ENCODE measurements at regions not wholly inside any gene's neighbourhood (a gene's known extent, or its start where the extent isn't known, plus 50 kb on each side); places are given as distances from the start of the nearest gene placed in this dataset.

DNA sequence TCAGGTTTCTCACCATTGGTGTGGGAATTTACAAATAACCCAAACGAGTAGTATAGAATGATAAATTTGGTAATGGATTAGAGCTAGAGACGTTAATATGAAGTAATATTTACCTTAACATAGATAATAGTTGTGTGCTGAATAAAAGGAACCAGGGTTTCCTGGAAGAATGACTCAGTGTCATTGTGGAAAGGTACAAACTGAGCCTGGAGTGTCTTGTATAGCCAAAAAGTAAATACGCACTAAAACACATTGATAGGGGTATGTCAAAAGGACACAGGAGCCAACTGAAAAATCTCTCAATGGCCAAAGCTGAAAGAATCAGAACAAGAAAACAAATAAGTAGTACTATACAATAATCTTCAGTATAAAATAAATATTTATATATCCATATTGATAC, 363.5 kb downstream of the SLCO4C1 start:
- DNase-seq (ENCODE audit: low spot score) = no peak

- peak; percentile 8 for DNase-seq (ENCODE audit: low spot score)
Measured at GRCh38 chr5:101929628-101930027, 366.5 kb downstream of the SLCO4C1 start.

DNA sequence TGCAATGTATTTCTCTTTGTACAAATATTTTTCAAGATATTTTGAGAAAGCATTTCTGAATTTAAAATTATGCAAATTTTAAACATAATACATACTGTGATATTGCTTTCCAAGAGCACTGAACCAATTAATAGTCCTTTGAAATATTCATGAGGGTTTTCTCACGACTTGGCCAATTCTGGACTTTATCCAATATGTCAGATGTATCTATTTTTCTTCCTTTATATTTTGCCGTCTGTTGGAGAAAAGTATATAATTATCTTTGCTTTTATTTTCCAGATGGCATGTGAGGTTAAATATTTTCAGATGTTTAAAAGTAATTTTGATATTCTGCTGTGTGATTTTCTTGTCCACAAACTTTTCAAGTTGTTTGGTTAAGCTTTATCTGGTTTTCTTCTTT, 378.9 kb downstream of the SLCO4C1 start:
- DNase-seq (ENCODE audit: low spot score) = no peak

DNA sequence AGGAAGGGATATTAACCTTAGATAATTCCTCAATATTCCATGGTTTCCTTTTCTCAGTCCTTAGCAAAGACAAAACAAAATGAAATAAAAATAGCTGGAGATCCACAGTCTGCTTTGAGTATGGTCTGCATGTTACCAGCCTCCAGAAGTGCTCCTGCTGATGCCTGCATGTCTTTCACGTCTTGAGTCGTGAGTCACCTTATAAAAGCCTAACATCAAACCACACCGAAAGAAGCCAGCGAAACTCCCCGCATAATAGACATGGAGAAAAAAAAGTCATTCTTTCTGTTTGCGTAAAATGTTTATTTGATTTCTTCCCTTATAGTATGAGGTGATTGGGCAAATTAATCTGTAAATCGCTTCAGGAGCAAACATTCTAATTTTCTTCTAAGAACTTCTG, 380.5 kb downstream of the SLCO4C1 start:
- DNase-seq (ENCODE audit: low spot score) = peak; percentile 71

GRCh38 chr5:101904736-101905135, 391.3 kb downstream of the SLCO4C1 start:
- no peak for DNase-seq (ENCODE audit: low spot score)

DNA sequence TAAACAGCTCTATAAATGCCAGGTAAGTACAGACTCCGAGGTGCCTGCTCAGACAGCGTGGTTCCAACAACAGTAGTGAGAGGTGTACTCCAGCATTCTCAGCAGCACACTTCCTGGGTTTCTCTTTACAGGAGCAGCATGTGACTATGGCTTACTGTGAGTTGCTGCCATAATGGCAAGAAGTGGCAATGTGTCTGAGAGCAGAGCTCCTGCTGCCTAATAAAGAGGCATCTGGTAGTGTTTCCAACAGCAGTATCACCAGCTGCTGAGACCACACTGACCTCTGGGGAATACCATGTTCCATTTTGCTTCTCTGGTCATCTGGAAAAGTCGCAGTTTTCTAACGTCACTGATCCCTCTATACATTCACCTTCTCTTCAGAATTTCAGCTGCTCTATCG, 398.2 kb downstream of the SLCO4C1 start:
- peak; percentile 20 for DNase-seq (ENCODE audit: low spot score)

GRCh38 chr5:101894985-101895384, 401.1 kb downstream of the SLCO4C1 start:
- DNase-seq (ENCODE audit: low spot score) = no peak

DNA sequence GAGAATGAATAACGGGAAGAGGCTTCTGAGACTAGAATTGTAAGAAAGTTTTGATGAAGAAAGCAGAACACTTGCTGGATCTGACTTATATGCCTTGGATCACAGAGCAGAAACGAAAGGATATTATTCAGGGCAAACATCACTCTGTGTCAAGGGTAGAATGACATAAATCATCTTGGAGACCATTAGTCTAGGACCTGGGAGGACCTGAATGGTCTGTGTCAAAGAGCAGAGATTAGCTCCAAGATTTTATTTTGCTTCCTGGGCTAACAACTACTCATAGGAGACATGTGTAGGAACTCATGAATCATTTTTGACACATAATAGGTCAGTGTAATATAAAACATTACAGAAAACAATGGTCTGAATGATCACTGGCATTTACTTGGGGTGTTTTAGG, 417.9 kb downstream of the SLCO4C1 start:
- DNase-seq (ENCODE audit: low spot score) = no peak

GRCh38 chr5:101877451-101877850, 418.6 kb downstream of the SLCO4C1 start:
- DNase-seq (ENCODE audit: low spot score) = no peak

DNA sequence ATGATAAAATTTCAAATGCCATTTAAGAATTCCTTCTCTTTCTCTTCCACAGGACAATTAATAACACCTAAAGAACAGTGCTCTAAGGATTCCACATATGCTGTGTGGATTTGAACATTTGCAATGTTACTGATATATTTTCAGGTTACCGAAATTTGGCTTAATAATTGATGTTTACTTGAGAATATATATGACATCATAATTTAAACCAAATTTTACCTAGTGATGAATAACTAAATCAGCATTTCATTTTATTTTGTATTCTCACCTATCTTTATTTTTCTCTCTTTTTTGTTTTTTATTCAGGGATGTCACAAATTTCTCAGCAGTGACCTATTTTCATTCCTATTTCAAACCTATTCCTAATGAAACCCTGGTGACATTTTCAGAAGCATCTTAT, 429.6 kb downstream of the SLCO4C1 start:
- DNase-seq (ENCODE audit: low spot score) = no peak

DNA sequence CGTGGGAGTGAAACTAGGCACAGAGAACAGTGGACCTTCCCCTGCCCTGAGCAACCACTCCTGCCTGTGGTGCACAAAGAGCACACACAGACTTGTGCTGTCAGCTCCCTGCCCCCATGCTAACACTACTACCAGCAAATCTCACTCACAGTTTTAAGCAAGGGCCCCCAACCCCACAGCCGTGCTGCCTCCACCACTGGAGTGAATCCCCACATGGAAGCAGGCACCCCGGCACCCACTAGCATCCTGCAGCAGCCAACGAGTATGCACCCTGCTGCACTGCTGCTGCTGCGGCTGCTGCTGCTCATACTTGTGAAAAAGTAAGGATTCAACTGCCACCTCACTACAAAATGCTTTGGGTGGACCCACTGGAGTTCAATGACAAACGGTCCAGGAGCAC, 435.5 kb downstream of the SLCO4C1 start:
- no peak for DNase-seq (ENCODE audit: low spot score)

DNA sequence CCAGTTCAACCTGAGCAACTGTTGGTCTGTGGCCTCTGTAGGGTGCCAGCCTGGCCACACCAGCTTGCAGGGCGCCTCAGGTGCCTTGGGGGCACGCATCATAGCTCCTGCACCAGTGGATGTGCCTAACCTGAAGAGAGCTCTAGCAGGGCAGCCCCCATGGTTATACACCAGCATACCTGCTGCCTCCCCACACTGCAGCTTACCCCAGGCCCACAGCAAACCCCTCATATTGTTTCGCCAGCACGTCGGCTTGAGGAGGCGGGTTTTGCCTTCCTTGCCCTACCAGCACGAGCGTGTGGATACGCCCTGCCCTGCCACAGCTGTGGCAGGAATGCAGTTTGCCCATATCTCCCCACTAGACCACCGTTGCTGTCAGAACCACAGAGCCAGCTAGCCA, 435.9 kb downstream of the SLCO4C1 start:
- no peak for DNase-seq (ENCODE audit: low spot score)

GRCh38 chr5:101846496-101846895, 449.6 kb downstream of the SLCO4C1 start:
- DNase-seq (ENCODE audit: low spot score) = no peak

DNA sequence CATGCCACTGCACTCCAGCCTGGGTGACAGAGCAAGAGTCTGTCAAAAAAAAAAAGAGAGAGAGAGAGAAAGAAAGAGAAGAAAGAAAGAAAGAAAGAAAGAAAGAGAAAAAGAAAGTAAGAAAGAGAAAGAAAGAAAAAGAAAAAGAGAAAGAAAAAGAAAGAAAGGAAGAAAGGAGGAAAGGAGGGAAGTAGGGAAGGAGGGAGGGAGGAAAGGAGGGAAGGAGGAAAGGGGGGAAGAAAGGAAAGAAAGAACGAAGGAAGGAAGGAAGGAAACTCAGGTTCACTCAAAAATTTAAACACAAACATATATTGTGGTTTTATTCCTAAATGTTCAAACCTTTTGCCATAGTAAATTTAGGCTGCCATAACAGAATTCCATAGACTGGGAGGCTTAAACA, 453.0 kb downstream of the SLCO4C1 start:
- DNase-seq (ENCODE audit: low spot score) = no peak

DNA sequence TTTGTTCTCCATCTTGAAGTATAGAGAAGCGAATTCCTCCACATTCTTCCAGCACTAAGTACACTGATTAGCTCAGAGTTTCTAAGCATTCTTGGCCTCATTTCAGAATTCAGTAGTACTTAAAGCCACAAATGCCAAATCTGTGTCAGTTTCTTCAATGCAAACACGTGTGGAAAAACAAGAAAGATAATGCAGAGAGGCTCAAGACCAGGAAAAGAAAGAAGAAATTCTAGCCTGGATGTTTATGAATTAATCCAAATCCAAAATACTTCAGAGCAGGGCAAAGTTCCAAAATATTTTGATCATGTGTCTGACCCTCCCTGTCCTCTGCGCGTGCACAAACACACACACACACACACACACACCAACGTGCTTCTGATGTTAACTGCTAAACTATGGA, 457.6 kb downstream of the SLCO4C1 start:
- peak; percentile 43 for DNase-seq (ENCODE audit: low spot score)

DNA sequence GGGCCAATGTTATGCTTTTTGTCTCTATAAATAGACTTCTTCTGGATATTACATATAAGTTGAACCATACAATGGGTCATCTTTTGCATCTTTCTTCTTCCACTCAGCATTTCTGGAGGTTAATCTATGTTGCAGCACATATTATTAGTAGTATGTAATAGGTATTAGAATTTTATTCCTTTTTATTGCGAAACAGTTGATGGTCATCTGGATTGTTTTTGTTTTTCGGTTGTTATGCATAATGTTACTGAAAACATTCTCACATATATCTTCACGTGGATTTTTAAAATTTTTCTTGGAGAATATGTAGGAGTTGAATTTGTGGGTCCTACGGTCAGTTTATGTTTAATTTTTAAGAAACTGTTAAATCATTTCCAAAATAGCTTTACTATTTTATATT, 466.8 kb downstream of the SLCO4C1 start:
- no peak for DNase-seq (ENCODE audit: low spot score)

DNA sequence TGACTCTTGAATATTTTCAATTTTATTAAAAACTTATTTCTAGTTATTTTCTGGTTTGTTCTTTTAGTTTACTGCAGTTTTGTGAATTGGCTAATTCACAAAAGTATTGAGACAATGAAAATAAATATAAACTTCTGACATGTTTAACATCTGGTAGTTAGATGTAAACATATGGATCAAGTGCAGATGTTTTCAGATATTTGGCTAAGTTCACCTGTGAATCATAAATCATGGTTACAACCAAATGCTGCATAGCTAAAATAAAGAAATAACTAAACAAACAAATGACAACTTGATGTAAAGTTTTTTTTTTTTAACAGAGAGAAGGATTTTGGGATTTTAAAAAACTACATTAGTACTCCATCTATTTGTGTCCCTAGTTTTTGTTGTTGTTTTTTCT, 484.6 kb downstream of the SLCO4C1 start:
- no peak for DNase-seq (ENCODE audit: low spot score)

- DNase-seq (ENCODE audit: low spot score) = no peak
Measured at GRCh38 chr5:101806410-101806809, 489.7 kb downstream of the SLCO4C1 start.

- no peak for DNase-seq (ENCODE audit: low spot score)
Measured at GRCh38 chr5:101796427-101796826, 499.7 kb downstream of the SLCO4C1 start.

DNA sequence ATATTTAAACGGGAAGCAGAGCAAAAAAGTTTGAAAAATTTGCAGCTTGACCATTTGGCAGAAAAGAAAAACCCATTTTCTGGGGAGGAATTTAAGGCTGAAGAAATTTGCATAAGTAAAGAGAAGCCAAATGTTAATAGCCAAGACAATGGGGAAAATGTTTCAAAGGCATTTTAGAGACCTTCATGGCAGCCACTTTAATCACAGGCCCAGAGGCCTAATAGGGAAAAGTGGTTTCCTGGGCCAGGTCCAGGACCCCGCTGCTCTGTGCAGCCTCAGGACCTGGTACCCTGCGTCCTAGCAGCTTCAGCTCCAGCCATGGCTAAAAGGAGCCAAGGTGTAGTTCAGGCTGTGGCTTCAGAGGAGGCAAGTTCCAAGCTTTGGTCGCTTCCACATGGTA, 507.3 kb downstream of the SLCO4C1 start:
- DNase-seq (ENCODE audit: low spot score) = no peak

DNA sequence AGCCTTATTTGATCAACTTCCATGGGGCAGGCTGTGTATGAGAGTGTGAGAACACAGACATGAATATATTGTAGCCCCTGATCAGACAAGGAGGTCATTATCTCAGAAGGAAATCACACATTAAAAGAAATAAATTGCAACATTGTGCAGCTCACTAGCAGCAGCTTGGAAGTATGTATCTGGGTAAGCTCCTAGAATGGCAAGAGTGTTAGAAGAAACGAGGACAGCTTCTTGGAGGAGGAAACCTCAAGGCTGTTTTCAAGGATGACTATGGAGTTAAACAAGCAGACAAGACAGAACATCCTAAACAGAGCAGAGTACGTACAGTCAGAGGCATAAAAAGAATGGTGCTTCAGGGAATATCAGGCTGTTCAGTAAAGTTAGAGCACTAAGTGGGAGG, 511.0 kb downstream of the SLCO4C1 start:
- DNase-seq (ENCODE audit: low spot score) = no peak

DNA sequence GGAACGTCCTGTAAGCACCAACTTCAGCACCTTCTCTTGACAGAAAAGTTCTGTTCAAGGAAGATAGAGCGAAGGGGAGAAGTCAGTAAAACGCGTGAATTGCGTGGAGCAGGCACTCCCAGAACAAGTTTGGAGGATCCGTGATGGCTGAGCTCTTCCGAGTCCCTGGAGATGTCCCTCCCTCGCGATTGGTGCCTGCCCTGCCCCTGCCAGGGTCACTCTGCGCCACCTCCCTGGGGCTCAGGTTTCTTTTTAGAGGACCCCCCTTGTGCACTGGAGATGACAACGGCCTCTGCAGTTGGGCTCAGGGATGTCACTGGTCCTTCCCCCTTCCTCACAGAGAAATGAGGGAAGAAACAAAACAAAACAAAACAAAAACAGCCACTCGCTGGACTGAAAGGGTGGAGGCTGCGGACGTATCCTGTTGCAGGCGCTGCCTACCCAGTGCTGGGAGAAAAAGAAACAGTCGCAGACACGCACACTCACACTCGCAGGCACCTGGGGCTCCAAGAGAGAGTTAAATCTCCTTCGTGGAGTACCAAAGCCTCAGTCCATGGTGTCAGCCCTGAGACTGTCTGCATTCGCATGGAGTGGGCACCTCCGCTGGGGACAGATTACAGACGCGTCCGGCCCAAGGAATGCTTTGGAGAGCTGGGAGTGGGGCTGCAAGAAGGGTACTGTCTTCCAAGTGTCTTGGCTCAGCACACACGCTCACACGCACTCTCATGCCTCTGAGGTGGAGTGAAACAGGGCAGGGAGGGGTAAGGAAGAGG, 512.7 kb downstream of the SLCO4C1 start:
- no peak for DNase-seq (ENCODE audit: low spot score)

GRCh38 chr5:101782352-101783103, 513.6 kb downstream of the SLCO4C1 start:
- no peak for DNase-seq (ENCODE audit: low spot score)
